ENCODE measurements at regions not wholly inside any gene's neighbourhood (a gene's known extent, or its start where the extent isn't known, plus 50 kb on each side); places are given as distances from the start of the nearest gene placed in this dataset.

DNA sequence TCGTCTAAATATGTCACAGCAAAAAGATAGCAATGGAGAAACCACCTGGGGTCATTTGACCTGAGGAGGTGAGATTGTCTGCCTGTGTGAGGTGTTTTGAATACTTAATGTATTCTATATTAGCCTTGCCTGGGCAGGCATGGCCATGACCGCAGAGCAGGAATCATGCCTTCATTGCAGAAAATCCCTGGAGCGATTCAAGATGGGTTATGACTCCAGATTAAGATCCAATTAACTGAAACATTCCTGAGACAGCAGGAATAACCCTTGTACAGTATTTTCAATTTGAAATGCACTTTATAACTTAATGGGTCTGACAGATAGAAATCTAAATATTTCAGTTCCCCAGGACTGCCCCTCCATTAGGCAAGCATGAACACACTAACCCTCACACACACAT lies 227.3 kb upstream of the RAB6C start:
- TF ChIP-seq ELF4 (CRISPR knock-in tag; IDR thresholded peaks at IDR 0.05; ENCODE audit: low read depth) (no peak), AFF4 (CRISPR knock-in tag; IDR thresholded peaks at IDR 0.05; ENCODE audit: borderline replicate concordance) (no peak), CREB1 (CRISPR knock-in tag; IDR thresholded peaks at IDR 0.05) (no peak), FOXP4 (CRISPR knock-in tag; IDR thresholded peaks at IDR 0.05) (no peak), TEAD4 (CRISPR knock-in tag; IDR thresholded peaks at IDR 0.05) (no peak), NR1H2 (CRISPR knock-in tag; IDR thresholded peaks at IDR 0.05) (no peak)
- TF ChIP-seq, protein P1, sequence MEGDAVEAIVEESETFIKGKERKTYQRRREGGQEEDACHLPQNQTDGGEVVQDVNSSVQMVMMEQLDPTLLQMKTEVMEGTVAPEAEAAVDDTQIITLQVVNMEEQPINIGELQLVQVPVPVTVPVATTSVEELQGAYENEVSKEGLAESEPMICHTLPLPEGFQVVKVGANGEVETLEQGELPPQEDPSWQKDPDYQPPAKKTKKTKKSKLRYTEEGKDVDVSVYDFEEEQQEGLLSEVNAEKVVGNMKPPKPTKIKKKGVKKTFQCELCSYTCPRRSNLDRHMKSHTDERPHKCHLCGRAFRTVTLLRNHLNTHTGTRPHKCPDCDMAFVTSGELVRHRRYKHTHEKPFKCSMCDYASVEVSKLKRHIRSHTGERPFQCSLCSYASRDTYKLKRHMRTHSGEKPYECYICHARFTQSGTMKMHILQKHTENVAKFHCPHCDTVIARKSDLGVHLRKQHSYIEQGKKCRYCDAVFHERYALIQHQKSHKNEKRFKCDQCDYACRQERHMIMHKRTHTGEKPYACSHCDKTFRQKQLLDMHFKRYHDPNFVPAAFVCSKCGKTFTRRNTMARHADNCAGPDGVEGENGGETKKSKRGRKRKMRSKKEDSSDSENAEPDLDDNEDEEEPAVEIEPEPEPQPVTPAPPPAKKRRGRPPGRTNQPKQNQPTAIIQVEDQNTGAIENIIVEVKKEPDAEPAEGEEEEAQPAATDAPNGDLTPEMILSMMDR (IDR thresholded peaks at IDR 0.05), result no peak
